PC-9 (cell line): ENCODE measurements at regions not wholly inside any gene's neighbourhood (a gene's known extent, or its start where the extent isn't known, plus 50 kb on each side); places are given as distances from the start of the nearest gene placed in this dataset.

Experiments used
- BruUV-seq: library from RNA; stranded (reverse); fragments of 400-500 nt; replicated peaks from 2 replicates; lab custom pipeline; 2021; lab: Mats Ljungman, UMichigan
- CTCF ChIA-PET: fragments of 300-600 bp; sonication (Branson Sonifier 250); formaldehyde crosslinking; loops from one replicate; lab custom pipeline; 2022; ENCODE audit warnings: antibody characterized with exemption; lab: Charles Lee
- POLR2A ChIA-PET: fragments of 300-600 bp; sonication (Branson Sonifier 250); formaldehyde crosslinking; loops from one replicate; lab custom pipeline; 2022; ENCODE audit warnings: antibody characterized with exemption; ENCODE audit not compliant: unreplicated experiment; lab: Charles Lee
- DNase-seq, 2 experiments: peaks; one replicate each; pipeline versions ENCODE4 v3.0.0 to v3.0.0-alpha.2; 2015 to 2022; ENCODE audit warnings: mixed read lengths in 1 of 2
- H2AFZ ChIP-seq: fragments of 200-600 bp; sonication (generic); 2 replicates; pipeline ENCODE4 v1.8.1; 2017; ENCODE audit warnings: antibody characterized with exemption
- H3F3A ChIP-seq: fragments of 200-600 bp; sonication (generic); 2 replicates; pipeline ENCODE4 v1.8.1; 2017; ENCODE audit warnings: antibody characterized with exemption, mild to moderate bottlenecking, low read depth; ENCODE audit not compliant: insufficient read depth
- H3K27ac ChIP-seq: fragments of 200-600 bp; sonication (generic); 2 replicates; pipeline ENCODE4 v1.6.1; 2016; ENCODE audit warnings: mixed run types
- H3K27me3 ChIP-seq: fragments of 200-600 bp; sonication (generic); 2 replicates; pipeline ENCODE4 v1.6.1; 2016; ENCODE audit warnings: low read depth, mixed run types; ENCODE audit not compliant: insufficient read depth
- H3K36me3 ChIP-seq: fragments of 200-600 bp; sonication (generic); 2 replicates; pipeline ENCODE4 v1.6.1; 2016; ENCODE audit warnings: low read depth, mixed run types
- H3K4me1 ChIP-seq: fragments of 200-600 bp; sonication (generic); replicated peaks from 2 replicates; pipeline ENCODE4 v1.6.1; 2016; ENCODE audit warnings: mixed run types; ENCODE audit not compliant: insufficient read depth
- H3K4me2 ChIP-seq: fragments of 200-600 bp; sonication (generic); 2 replicates; pipeline ENCODE4 v1.6.1; 2017; ENCODE audit warnings: mixed run types
- H3K4me3 ChIP-seq: fragments of 200-600 bp; sonication (generic); 2 replicates; pipeline ENCODE4 v1.6.1; 2016; ENCODE audit warnings: mixed run types
- H3K79me2 ChIP-seq: fragments of 200-600 bp; sonication (generic); 2 replicates; pipeline ENCODE4 v1.6.1; 2017; ENCODE audit warnings: low read depth, mixed run types
- H3K9me2 ChIP-seq: fragments of 200-600 bp; sonication (generic); 2 replicates; pipeline ENCODE4 v1.8.1; 2017; ENCODE audit warnings: mild to moderate bottlenecking; ENCODE audit not compliant: insufficient read depth
- H3K9me3 ChIP-seq: fragments of 200-600 bp; sonication (generic); 2 replicates; pipeline ENCODE4 v1.8.1; 2016; ENCODE audit warnings: low read depth; ENCODE audit not compliant: insufficient read depth
- H4K20me1 ChIP-seq: fragments of 200-600 bp; sonication (generic); 2 replicates; pipeline ENCODE4 v1.8.1; 2017; ENCODE audit not compliant: insufficient read depth
- EZH2 ChIP-seq: fragments of 200-600 bp; sonication (generic); IDR thresholded peaks from 2 replicates; pipeline ENCODE4 v1.8.0; 2017; ENCODE audit warnings: antibody characterized with exemption, low read depth
- intact Hi-C: fragments of 100-400 bp; cut with micrococcal nuclease; formaldehyde crosslinking; loops from one replicate; pipeline ENCODE4 v1.10.0; 2022; ENCODE audit not compliant: unreplicated experiment
- TF ChIP-seq, protein P1 (sequence below): fragments of 200-600 bp; sonication (generic); conservative IDR thresholded peaks from 2 replicates; pipeline ENCODE4 v1.6.1; 2017; ENCODE audit warnings: mixed run types, antibody characterized with exemption, mild to moderate bottlenecking, moderate library complexity

DNA sequence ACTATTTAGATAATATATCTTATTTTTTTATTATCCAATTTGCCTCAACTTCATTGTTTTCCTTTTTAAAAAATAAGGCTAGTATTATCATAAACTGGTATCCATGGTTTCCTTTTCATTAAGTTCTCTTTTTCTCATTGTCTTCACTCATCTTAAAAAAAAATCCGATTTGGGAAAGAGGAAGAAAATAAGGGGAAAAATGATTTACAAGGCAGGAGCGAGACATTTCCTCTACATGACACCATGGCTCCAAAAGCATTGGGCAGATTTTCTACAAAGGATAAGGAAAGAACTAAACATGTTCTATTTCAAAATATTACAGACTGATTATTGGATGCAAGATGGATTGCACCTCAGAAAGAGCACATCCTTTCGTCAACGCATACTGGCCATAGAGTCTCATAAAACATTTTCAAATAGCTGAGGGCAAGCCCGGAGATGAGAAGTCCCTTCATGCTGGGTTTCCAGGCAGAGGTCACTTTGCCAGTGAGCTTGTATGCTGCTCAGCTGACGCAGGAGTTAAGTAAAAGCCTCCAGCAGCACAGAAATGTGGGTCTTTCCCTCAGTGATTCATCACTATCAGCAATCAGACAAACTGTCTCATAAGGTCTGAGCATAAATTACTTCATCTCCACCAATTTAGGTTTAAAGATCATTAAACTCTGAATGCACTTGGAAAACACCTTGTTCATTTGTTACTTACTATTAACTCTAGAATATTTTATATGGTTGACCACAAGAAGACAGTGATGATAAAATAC is 129.0 kb upstream of the TNFAIP3 start:
- Histone ChIP-seq H3K36me3 (no peaks in the 10 kb centered on the region), H3K27me3 (no peaks in the 10 kb centered on the region), H3K4me3 (no peak overlapping the region), H3K79me2 (no peaks in the 10 kb centered on the region), H3K4me1 (peaks cover 12% of the 10 kb centered on the region), H3K9me3 (no peaks in the 10 kb centered on the region; the same call in 1 of the 2 replicates), H3F3A (peaks cover 7% of the 10 kb centered on the region; the same call in 1 of the 2 replicates), H3K9me2 (no peaks in the 10 kb centered on the region), H2AFZ (no peak overlapping the region), H3K27ac (no peak overlapping the region), H3K4me2 (no peak overlapping the region), H4K20me1 (no peaks in the 10 kb centered on the region)
- no peak for DNase-seq
- no peak for TF ChIP-seq EZH2
- TF ChIP-seq, protein P1, sequence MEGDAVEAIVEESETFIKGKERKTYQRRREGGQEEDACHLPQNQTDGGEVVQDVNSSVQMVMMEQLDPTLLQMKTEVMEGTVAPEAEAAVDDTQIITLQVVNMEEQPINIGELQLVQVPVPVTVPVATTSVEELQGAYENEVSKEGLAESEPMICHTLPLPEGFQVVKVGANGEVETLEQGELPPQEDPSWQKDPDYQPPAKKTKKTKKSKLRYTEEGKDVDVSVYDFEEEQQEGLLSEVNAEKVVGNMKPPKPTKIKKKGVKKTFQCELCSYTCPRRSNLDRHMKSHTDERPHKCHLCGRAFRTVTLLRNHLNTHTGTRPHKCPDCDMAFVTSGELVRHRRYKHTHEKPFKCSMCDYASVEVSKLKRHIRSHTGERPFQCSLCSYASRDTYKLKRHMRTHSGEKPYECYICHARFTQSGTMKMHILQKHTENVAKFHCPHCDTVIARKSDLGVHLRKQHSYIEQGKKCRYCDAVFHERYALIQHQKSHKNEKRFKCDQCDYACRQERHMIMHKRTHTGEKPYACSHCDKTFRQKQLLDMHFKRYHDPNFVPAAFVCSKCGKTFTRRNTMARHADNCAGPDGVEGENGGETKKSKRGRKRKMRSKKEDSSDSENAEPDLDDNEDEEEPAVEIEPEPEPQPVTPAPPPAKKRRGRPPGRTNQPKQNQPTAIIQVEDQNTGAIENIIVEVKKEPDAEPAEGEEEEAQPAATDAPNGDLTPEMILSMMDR: no peak
- CTCF ChIA-PET: no interaction called here
- intact Hi-C loops: no loop called here
- no TSS peak for BruUV-seq
- POLR2A ChIA-PET: no interaction called here

DNA sequence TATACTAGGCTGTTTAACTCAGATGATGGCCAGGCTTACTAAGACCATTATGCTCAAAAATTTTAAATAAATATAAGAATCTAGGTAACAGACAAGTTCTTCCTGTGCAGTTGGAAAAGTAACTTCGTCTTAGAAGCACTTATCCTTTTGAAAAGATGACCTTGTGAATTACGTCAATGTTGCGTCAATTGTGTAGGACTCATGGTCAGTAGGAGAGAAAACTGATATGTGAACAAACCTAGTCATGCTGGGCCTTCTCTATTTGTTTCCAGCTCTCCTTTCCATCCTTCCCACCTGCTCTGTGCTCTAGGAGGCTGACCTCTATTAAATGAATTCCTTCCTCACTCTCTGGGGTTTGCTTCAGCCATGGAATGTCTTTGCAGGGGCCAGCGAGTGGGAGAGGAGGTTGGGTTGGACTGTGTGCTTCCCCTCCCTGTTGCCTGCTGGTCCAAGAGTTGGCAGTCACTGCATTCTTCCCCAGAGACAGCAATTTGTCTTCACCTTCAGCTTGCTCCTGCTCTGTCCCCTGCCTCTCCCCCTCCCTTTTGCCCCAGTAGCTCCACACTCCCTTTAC is 128.0 kb upstream of the TNFAIP3 start:
- no peaks in the 10 kb centered on the region for H3K79me2 ChIP-seq
- no peaks in the 10 kb centered on the region for H3K9me2 ChIP-seq
- no TSS peak for BruUV-seq
- peaks cover 13% of the 10 kb centered on the region for H3F3A ChIP-seq
- H3K9me3 ChIP-seq: no peaks in the 10 kb centered on the region; the same call in 1 of the 2 replicates
- TF ChIP-seq EZH2: no peak
- TF ChIP-seq, protein P1: no peak
- ChIA-PET POLR2A (no interaction called here), CTCF (interaction anchor here (0.6 kb wide), 1 partner anchor 157 kb away, joined by 3 read pairs; no protein-coding TSS in a partner anchor)
- intact Hi-C loops: no loop called here
- H2AFZ ChIP-seq: no peak overlapping the region
- H3K27ac ChIP-seq: no peak overlapping the region
- no peak overlapping the region for H3K4me3 ChIP-seq
- H3K27me3 ChIP-seq: no peaks in the 10 kb centered on the region
- H3K4me2 ChIP-seq: no peak overlapping the region
- no peaks in the 10 kb centered on the region for H3K36me3 ChIP-seq
- peaks cover 22% of the 10 kb centered on the region for H3K4me1 ChIP-seq
- no peaks in the 10 kb centered on the region for H4K20me1 ChIP-seq
- no peak for DNase-seq

DNA sequence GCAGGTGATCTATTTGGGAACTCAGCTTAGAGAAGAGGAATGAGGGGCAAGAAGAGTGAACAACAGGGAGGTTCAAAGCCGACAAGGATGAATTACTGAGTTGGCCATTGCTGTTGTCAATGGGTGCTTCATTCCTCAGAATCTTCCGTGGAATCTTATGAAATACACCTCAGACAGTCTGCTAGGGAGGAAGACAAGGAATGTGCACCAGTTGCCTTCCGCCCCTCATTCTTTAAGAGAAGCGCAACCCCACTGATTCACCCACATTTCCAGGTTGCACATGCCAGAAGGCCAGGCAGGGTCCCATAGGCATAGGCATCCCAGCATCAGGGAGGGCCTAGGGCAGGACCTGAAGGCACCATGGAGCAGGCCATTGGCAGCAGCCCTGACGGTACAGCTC is 127.5 kb upstream of the TNFAIP3 start:
- Histone ChIP-seq H3K79me2 (no peaks in the 10 kb centered on the region), H2AFZ (no peak overlapping the region), H3K4me3 (no peak overlapping the region), H3K9me2 (no peaks in the 10 kb centered on the region), H3K27ac (no peak overlapping the region), H3K9me3 (no peaks in the 10 kb centered on the region; the same call in 1 of the 2 replicates), H3K4me2 (no peak overlapping the region), H3K4me1 (peaks cover 27% of the 10 kb centered on the region), H3K27me3 (no peaks in the 10 kb centered on the region), H4K20me1 (no peaks in the 10 kb centered on the region), H3K36me3 (no peaks in the 10 kb centered on the region), H3F3A (peaks cover 19% of the 10 kb centered on the region)
- CTCF ChIA-PET: interaction anchor here (0.6 kb wide), 1 partner anchor 157 kb away, joined by 3 read pairs; no protein-coding TSS in a partner anchor
- intact Hi-C loops: no loop called here
- BruUV-seq: no TSS peak
- DNase-seq: no peak
- POLR2A ChIA-PET: no interaction called here
- TF ChIP-seq EZH2: no peak
- TF ChIP-seq, protein P1: no peak
